GM19455 (cell line): ENCODE measurements at regions not wholly inside any gene's neighbourhood (a gene's known extent, or its start where the extent isn't known, plus 50 kb on each side); places are given as distances from the start of the nearest gene placed in this dataset.
"Not testable (repeated sequence)": the region's sequence is repeated elsewhere in the genome, so short reads cannot be mapped to it uniquely, and the experiment has no call there.

ENCODE experiments used
- ATAC-seq: cut with Tn5 transposase; IDR thresholded peaks from one replicate; pipeline ENCODE4 v1.9.1; 2021; ENCODE audit not compliant: unreplicated experiment

GRCh38 chr3:110504901-110505300, 566.7 kb upstream of the NECTIN3 start:
- ATAC-seq, result no peak

GRCh38 chr3:110506890-110507289, 564.7 kb upstream of the NECTIN3 start:
- ATAC-seq, result no peak

GRCh38 chr3:110507570-110507969, 564.0 kb upstream of the NECTIN3 start:
- not testable (repeated sequence) for ATAC-seq

GRCh38 chr3:110512961-110513360, 558.7 kb upstream of the NECTIN3 start:
- no peak for ATAC-seq

- ATAC-seq, result no peak
Observed at GRCh38 chr3:110518031-110518430, 553.6 kb upstream of the NECTIN3 start.

- ATAC-seq, result no peak
Observed at GRCh38 chr3:110519071-110519470, 552.5 kb upstream of the NECTIN3 start.

- no peak for ATAC-seq
Observed at GRCh38 chr3:110521019-110521418, 550.6 kb upstream of the NECTIN3 start.

GRCh38 chr3:110525558-110526064, 546.0 kb upstream of the NECTIN3 start:
- ATAC-seq, result not testable (repeated sequence)

GRCh38 chr3:110526777-110527727, 544.6 kb upstream of the NECTIN3 start:
- ATAC-seq, result no peak

GRCh38 chr3:110528305-110529121, 543.1 kb upstream of the NECTIN3 start:
- no peak for ATAC-seq

- no peak for ATAC-seq
Observed at GRCh38 chr3:110530902-110531301, 540.7 kb upstream of the NECTIN3 start.

- ATAC-seq, result no peak
Observed at GRCh38 chr3:110533089-110533488, 538.5 kb upstream of the NECTIN3 start.

GRCh38 chr3:110542552-110543150, 529.0 kb upstream of the NECTIN3 start:
- no peak for ATAC-seq

GRCh38 chr3:110544730-110545129, 526.9 kb upstream of the NECTIN3 start:
- ATAC-seq, result no peak

GRCh38 chr3:110550511-110550910, 521.1 kb upstream of the NECTIN3 start:
- no peak for ATAC-seq

- no peak for ATAC-seq
Observed at GRCh38 chr3:110562621-110563020, 509.0 kb upstream of the NECTIN3 start.

- ATAC-seq, result no peak
Observed at GRCh38 chr3:110564674-110565073, 506.9 kb upstream of the NECTIN3 start.

- no peak for ATAC-seq
Observed at GRCh38 chr3:110567029-110567428, 504.6 kb upstream of the NECTIN3 start.

GRCh38 chr3:110568246-110568645, 503.4 kb upstream of the NECTIN3 start:
- no peak for ATAC-seq

GRCh38 chr3:110569073-110569472, 502.5 kb upstream of the NECTIN3 start:
- ATAC-seq, result no peak

GRCh38 chr3:110575702-110576101, 495.9 kb upstream of the NECTIN3 start:
- no peak for ATAC-seq
